Skeletal muscle satellite cell (primary cell): ENCODE measurements at regions not wholly inside any gene's neighbourhood (a gene's known extent, or its start where the extent isn't known, plus 50 kb on each side); places are given as distances from the start of the nearest gene placed in this dataset.
"Not testable (repeated sequence)": the region's sequence is repeated elsewhere in the genome, so short reads cannot be mapped to it uniquely, and the experiment has no call there.

ENCODE experiments used
- H3K27me3 ChIP-seq: 2 replicates; pipeline ENCODE4 v1.7.0; 2013; ENCODE audit warnings: low read length; ENCODE audit not compliant: control insufficient read depth, insufficient read depth
- H3K36me3 ChIP-seq: 2 replicates; pipeline ENCODE4 v1.7.0; 2013; ENCODE audit warnings: mild to moderate bottlenecking, control low read depth, low read length; ENCODE audit not compliant: insufficient read depth
- H3K4me1 ChIP-seq: 2 replicates; pipeline ENCODE4 v1.7.0; 2013; ENCODE audit warnings: low read length; ENCODE audit not compliant: control insufficient read depth, insufficient read depth
- H3K4me2 ChIP-seq: 2 replicates; pipeline ENCODE4 v1.7.0; 2013; ENCODE audit warnings: mild to moderate bottlenecking, low read length
- H3K4me3 ChIP-seq: 2 replicates; pipeline ENCODE4 v1.7.0; 2013; ENCODE audit warnings: low read length
- H3K9ac ChIP-seq: 2 replicates; pipeline ENCODE4 v1.7.0; 2013; ENCODE audit warnings: mild to moderate bottlenecking, low read depth, low read length, moderate library complexity
- H3K9me3 ChIP-seq: replicated peaks from 2 replicates; pipeline ENCODE4 v1.7.0; 2013; ENCODE audit warnings: mild to moderate bottlenecking, control low read depth, low read length

DNA sequence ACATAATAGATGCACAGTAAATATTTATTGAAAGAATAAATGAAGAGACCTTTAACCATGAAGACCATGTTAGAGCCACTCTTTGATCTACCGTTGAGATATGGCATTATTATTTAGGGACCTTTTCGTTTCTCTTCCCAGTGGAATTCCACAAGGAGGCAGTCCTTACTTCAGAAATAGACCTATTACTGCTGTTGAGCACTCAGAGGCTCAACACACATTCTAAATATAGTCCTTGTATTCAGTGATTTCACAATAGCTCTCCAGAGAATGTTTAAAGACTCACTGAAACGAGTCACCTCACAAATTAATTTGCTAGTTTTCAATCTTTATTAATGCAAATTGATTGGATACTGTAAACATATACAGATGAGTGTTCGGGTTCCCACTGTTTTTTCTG lies 603.8 kb downstream of the CDH8 start:
- Histone ChIP-seq H3K27me3 (no peaks in the 10 kb centered on the region), H3K9ac (no peak overlapping the region), H3K4me2 (no peak overlapping the region), H3K9me3 (peaks cover 3% of the 10 kb centered on the region), H3K4me1 (no peaks in the 10 kb centered on the region), H3K4me3 (no peak overlapping the region), H3K36me3 (no peaks in the 10 kb centered on the region)

DNA sequence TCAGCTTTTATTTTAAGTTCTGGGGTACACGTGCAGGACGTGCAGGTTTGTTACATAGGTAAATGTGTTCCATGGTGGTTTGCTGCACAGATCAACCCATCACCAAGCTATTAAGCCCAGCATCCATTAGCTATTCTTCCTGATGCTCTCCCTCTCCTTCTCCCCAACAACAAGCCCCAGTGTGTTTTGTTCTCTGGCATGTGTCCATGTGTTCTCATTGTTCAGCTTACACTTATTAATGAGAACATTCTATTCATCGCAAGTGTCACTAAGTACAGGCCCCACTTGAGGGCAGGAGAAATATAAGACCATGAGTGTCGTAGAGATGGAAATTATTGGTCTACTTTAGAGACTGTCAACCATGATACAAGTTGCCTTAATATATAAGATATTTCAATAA lies 615.1 kb downstream of the CDH8 start:
- Histone ChIP-seq H3K4me1 (no peaks in the 10 kb centered on the region), H3K27me3 (no peaks in the 10 kb centered on the region), H3K4me3 (no peak overlapping the region), H3K9ac (no peak overlapping the region), H3K4me2 (no peak overlapping the region), H3K9me3 (no peaks in the 10 kb centered on the region), H3K36me3 (no peaks in the 10 kb centered on the region)

DNA sequence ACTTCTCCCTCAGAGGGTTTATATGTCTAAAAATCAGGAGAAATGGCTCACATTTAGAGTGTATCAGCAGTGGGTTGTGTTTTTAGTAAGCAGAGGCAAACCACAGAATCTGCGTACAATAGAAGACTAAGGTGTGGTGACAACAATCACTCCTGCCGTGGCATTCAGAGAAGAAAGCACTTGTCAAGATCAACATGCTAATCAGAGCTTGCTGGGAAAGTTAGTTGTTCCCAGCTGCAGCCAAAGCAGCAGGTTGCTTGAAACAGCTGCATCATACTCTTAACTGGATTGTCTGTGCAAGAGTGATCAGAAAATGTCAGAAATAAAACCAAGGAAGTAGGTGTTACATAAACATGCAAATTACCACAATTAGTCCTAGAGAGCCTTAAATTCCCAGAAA lies 616.4 kb downstream of the CDH8 start:
- Histone ChIP-seq H3K4me2 (no peak overlapping the region), H3K4me1 (no peaks in the 10 kb centered on the region), H3K27me3 (no peaks in the 10 kb centered on the region), H3K4me3 (no peak overlapping the region), H3K9me3 (no peaks in the 10 kb centered on the region), H3K9ac (no peak overlapping the region), H3K36me3 (no peaks in the 10 kb centered on the region)

DNA sequence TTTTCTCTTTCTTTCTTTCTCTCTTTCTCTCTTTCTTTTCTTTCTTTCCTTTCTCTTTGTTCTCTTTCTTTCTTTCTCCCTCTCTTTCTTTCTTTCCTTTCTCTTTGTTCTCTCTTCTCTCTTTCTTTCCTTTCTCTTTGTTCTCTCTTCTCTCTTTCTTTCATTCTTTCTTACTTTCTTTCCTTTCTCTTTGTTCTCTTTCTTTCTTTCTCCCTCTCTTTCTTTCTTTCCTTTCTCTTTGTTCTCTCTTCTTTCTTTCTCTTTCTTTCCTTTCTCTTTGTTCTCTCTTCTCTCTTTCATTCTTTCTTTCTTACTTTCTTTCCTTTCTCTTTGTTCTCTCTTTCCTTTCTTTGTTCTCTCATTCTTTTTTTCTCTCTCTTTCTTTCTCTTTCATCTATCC lies 617.4 kb downstream of the CDH8 start:
- not testable (repeated sequence) for H3K4me3 ChIP-seq, H3K9ac ChIP-seq

DNA sequence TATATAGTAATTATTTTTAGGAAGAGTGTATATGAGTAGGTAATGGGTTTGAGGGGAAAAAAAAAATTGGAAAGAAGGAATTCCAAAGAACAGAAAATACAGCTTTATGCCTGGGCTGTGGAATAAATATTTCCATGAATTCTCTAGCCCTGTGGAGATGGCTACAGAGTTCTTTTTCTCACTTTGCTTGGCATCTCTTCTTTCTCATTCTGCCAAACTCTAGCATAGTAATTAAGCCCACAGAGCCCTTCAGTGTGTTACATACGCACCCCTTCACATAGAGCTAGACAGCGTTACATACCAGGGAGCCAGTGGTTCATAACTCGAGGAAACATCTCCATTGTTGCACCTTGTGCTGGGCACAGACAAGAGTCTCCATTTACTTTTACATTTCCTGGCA lies 621.1 kb downstream of the CDH8 start:
- no peak overlapping the region for H3K4me3 ChIP-seq
- no peaks in the 10 kb centered on the region for H3K4me1 ChIP-seq
- H3K9me3 ChIP-seq: no peaks in the 10 kb centered on the region
- H3K36me3 ChIP-seq: no peaks in the 10 kb centered on the region
- no peak overlapping the region for H3K9ac ChIP-seq
- no peak overlapping the region for H3K4me2 ChIP-seq
- H3K27me3 ChIP-seq: no peaks in the 10 kb centered on the region

More for the DNA sequence above, 617.4 kb downstream of the CDH8 start:
- H3K4me1 ChIP-seq, H3K4me2 ChIP-seq, H3K36me3 ChIP-seq, H3K9me3 ChIP-seq, H3K27me3 ChIP-seq: not testable (repeated sequence)

DNA sequence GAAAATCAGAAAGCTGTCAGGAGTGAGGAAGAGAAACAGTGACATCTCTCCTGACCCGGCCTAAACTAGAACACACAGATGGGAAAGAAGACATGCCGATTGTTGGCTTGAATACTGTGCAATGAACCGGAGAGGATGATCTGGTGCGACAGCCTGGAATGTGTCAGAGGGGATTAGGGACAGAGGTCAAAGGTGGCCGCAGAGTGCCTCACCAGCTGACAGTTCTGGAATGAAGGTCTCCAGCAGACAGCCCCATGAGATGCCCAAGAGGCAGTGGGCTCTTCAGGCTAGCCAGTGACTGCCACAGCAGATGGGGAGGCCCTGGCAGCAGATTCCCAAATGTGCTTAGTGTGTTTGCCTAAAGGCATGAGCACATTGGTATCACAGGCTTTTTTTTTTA lies 623.2 kb downstream of the CDH8 start:
- Histone ChIP-seq H3K9me3 (no peaks in the 10 kb centered on the region), H3K4me3 (no peak overlapping the region), H3K27me3 (no peaks in the 10 kb centered on the region), H3K36me3 (no peaks in the 10 kb centered on the region), H3K4me1 (no peaks in the 10 kb centered on the region), H3K4me2 (no peak overlapping the region), H3K9ac (no peak overlapping the region)

DNA sequence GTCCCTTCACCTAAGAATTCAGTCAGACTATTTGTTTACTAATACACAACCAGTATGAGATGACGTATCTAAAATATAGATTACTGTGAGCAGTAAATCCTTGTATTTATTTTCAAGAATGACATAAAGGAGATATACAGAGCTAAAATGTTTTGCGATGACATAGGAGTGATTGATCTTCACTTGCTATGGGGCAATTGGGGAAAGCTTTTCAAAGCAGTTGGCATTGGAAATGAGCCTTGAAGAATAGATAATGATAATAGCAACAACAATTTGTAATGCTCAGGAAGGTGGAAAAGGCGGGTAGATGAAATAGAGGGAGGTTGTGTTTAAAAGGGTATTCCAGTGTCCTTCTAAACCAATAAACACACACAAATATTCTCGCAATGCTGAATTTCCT lies 623.7 kb downstream of the CDH8 start:
- H3K9ac ChIP-seq: no peak overlapping the region
- H3K36me3 ChIP-seq: no peaks in the 10 kb centered on the region
- no peak overlapping the region for H3K4me3 ChIP-seq
- H3K4me1 ChIP-seq: no peaks in the 10 kb centered on the region
- H3K4me2 ChIP-seq: no peak overlapping the region
- H3K27me3 ChIP-seq: no peaks in the 10 kb centered on the region
- no peaks in the 10 kb centered on the region for H3K9me3 ChIP-seq

DNA sequence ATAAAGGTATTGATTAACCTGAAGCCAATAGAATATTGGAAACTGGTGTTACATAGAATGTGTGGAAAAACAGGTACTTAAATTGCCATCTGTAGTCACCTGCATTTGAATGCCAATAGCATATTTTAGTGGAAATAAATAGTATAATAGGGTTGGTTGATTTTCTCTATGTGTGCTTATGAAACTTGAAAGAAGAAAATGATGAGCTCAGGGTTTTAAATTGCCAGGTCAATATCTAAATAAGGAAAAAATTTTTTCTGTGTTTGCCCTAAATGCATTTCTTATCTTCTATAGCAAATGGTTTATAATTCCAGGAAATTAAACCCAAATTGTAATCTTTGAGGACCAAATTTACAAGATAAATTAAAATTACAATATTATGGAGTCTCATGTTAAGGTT lies 626.6 kb downstream of the CDH8 start:
- Histone ChIP-seq H3K4me2 (no peak overlapping the region), H3K9ac (no peak overlapping the region), H3K27me3 (no peaks in the 10 kb centered on the region), H3K36me3 (no peaks in the 10 kb centered on the region), H3K4me1 (no peaks in the 10 kb centered on the region), H3K4me3 (no peak overlapping the region), H3K9me3 (no peaks in the 10 kb centered on the region)

DNA sequence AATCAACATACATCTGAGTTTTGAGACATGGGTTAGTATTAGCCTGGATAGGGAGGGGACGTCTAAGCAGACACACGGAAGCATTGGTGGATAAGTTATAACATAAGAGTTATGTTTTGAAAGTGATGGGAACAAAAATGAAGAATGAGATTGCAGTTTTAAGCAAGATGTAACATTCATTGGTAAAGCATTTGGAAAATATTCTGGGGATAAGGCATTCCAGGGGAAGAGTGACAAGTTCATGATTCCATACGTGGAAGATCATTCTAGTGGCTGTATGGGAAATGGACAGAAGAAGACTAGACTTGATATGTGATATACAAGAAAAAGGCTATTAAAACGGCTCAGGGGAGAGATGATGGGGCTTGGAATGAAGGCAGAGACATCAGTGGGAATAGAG lies 632.9 kb downstream of the CDH8 start:
- Histone ChIP-seq H3K9me3 (peaks cover 3% of the 10 kb centered on the region), H3K9ac (no peak overlapping the region), H3K36me3 (no peaks in the 10 kb centered on the region), H3K27me3 (no peaks in the 10 kb centered on the region), H3K4me2 (no peak overlapping the region), H3K4me1 (no peaks in the 10 kb centered on the region), H3K4me3 (no peak overlapping the region)

DNA sequence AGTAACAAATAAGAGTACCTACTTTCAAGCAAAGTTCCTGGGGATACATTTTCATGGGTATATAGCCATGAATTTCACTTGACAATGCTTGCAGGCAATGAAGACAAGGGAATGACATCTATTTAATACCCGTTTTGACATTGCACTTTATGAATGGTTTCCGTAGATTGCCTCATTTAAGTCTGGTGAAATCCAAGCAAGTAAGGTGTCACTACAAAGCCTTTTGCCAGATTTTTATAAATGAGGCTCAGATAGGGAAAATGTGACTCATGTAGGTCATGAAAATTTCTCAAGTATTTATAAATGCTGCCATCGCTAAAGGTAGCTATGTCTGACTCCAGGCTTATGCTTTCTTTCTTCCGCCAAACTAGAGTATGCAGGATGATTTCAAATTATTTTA lies 644.3 kb downstream of the CDH8 start:
- Histone ChIP-seq H3K9ac (no peak overlapping the region), H3K9me3 (peaks cover 7% of the 10 kb centered on the region)

DNA sequence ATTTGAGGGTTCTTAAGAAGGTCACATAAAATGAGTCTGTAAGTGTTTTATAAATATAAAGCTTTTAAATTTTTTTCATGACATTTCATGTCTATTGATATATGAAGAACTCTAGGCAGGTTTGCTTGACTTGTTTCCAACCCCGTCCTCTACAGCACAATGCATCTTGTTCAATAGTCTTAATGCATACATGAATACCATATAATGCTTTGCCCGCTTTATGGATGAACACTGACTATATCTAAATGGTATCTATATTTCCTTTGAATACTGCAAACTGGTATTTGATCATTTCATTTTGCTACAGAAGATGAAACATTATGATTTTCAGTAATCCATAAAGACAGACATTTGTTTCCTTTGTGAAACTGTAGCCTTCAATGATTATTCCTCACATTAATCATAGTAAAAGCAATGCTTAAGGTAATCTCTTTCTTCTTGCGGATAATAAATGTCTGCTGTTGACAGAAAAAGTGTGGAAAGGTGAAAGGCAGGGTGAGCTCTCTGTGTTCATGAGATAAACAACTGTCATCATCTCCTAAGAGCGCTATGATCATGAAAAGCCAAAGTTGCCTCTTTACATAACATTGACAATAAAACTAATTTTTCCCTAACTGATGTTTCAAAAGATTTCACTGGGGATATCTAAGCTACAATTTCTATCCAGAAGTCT lies 645.1 kb downstream of the CDH8 start:
- Histone ChIP-seq H3K4me2 (no peak overlapping the region), H3K27me3 (no peaks in the 10 kb centered on the region), H3K4me1 (no peaks in the 10 kb centered on the region), H3K4me3 (no peak overlapping the region), H3K9me3 (peaks cover 7% of the 10 kb centered on the region), H3K9ac (no peak overlapping the region), H3K36me3 (no peaks in the 10 kb centered on the region)

More for the DNA sequence above, 644.3 kb downstream of the CDH8 start:
- H3K4me1 ChIP-seq: no peaks in the 10 kb centered on the region
- H3K27me3 ChIP-seq: no peaks in the 10 kb centered on the region
- no peak overlapping the region for H3K4me3 ChIP-seq
- H3K4me2 ChIP-seq: no peak overlapping the region
- no peaks in the 10 kb centered on the region for H3K36me3 ChIP-seq

DNA sequence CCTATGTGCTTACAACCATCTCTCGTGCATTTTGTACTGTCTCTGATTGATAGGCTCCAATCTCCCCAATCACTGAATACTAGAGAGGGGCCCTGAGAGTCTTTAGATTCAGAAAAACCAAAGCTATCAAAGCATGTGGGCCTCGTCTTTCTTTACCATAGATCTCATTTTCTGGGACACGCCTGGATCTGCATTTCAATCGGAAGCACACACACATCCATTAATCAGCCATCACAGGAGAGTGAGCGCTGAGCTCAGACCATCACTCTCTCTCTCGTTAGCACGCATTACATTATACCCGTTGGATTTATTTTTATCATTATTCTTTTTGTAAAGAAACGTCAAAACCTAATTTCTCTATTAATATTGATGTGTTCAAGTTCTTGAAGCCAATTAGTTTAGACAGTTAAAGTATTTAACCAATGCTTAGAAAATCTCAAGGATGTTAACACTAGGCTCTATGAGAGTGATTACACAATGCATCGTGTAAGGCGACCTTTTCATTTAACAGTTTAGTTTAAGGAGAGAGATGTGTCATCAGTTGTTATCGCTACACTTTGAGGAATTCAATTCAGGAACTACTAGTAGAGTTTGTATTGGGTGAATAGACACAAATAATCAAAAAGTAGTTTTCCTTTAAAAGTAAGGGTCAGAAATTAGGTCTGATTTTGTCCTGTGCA lies 650.7 kb downstream of the CDH8 start:
- Histone ChIP-seq H3K4me2 (no peak overlapping the region), H3K36me3 (no peaks in the 10 kb centered on the region), H3K9me3 (peaks cover 4% of the 10 kb centered on the region), H3K9ac (no peak overlapping the region), H3K4me3 (no peak overlapping the region), H3K27me3 (no peaks in the 10 kb centered on the region), H3K4me1 (no peaks in the 10 kb centered on the region)
